ENCODE measurements at regions not wholly inside any gene's neighbourhood (a gene's known extent, or its start where the extent isn't known, plus 50 kb on each side); places are given as distances from the start of the nearest gene placed in this dataset.

DNA sequence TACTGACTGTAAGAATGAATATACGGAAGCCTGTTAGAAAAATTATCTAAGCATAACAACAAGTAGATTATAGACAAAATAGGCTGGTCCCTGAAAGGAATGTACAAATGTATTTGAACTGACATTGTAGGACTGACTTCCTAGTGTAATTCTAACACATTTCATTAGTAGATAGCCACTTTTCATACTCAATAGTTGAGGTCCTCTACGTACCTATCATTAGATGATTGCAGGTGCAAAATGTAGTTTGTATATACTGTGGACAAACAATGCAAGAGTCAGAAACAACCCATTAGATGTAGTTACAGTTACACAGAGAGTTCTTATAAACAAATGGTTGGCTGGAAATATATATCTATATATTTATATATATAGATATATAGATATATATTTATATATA lies 402.3 kb upstream of the SLITRK6 start:
- H3K4me3 ChIP-seq (ENCODE audit: low read depth, low read length), result no peak overlapping the region
- TF ChIP-seq, protein P1, sequence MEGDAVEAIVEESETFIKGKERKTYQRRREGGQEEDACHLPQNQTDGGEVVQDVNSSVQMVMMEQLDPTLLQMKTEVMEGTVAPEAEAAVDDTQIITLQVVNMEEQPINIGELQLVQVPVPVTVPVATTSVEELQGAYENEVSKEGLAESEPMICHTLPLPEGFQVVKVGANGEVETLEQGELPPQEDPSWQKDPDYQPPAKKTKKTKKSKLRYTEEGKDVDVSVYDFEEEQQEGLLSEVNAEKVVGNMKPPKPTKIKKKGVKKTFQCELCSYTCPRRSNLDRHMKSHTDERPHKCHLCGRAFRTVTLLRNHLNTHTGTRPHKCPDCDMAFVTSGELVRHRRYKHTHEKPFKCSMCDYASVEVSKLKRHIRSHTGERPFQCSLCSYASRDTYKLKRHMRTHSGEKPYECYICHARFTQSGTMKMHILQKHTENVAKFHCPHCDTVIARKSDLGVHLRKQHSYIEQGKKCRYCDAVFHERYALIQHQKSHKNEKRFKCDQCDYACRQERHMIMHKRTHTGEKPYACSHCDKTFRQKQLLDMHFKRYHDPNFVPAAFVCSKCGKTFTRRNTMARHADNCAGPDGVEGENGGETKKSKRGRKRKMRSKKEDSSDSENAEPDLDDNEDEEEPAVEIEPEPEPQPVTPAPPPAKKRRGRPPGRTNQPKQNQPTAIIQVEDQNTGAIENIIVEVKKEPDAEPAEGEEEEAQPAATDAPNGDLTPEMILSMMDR (IDR thresholded peaks at IDR 0.05; ENCODE audit: low read depth, low read length, missing control alignments), result no peak
- no peak for DNase-seq (ENCODE audit: low read depth)

DNA sequence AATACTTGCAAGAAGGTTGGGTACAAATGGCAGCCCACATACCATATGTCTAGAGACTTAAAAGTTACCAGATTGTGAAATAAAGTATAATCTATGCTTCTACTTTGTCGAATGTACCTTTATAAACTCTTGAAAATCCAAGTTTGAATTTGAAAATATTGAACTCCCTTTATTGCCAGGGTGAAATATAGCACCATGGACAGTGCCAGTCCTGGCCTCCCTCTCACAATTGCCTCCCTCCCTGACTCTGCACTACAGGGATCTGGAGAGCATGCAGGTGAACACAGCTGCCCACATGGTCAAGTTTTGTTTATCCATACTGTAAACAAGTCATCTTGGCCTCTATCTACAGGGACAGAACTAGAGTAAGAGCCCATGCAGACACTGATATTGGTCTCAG lies 394.1 kb upstream of the SLITRK6 start:
- no peak overlapping the region for H3K4me3 ChIP-seq (ENCODE audit: low read depth, low read length)
- no peak for DNase-seq (ENCODE audit: low read depth)
- TF ChIP-seq, protein P1 (IDR thresholded peaks at IDR 0.05; ENCODE audit: low read depth, low read length, missing control alignments), result no peak

DNA sequence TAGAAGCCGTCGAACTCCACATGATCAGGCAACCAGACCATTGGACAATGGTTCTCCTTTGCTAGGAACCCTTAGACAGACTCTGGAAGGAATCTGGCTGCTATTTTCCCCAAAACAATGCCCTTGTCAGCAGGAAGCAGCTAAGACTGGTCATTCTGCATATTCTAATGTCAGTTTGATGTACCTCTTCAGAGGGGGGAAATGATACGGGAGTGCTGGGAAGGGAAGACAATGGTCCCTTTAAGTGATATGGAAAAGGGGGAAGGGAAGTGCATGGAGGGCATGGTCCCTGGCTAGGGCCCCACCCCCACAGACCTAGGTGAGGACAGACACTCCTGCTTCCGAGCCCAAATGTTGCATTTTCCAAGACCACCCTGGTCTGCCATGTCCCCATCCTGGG lies 389.0 kb upstream of the SLITRK6 start:
- no peak overlapping the region for H3K4me3 ChIP-seq (ENCODE audit: low read depth, low read length)
- TF ChIP-seq, protein P1 (IDR thresholded peaks at IDR 0.05; ENCODE audit: low read depth, low read length, missing control alignments), result no peak
- DNase-seq (ENCODE audit: low read depth), result no peak

GRCh38 chr13:86185636-86186035 lies 386.4 kb upstream of the SLITRK6 start:
- no peak for DNase-seq (ENCODE audit: low read depth)
- TF ChIP-seq, protein P1 (IDR thresholded peaks at IDR 0.05; ENCODE audit: low read depth, low read length, missing control alignments), result no peak
- no peak overlapping the region for H3K4me3 ChIP-seq (ENCODE audit: low read depth, low read length)

- no peak for DNase-seq (ENCODE audit: low read depth)
- H3K4me3 ChIP-seq (ENCODE audit: low read depth, low read length), result no peak overlapping the region
- TF ChIP-seq, protein P1 (IDR thresholded peaks at IDR 0.05; ENCODE audit: low read depth, low read length, missing control alignments), result no peak
These were observed 385.9 kb upstream of the SLITRK6 start for GRCh38 chr13:86185107-86185506.

DNA sequence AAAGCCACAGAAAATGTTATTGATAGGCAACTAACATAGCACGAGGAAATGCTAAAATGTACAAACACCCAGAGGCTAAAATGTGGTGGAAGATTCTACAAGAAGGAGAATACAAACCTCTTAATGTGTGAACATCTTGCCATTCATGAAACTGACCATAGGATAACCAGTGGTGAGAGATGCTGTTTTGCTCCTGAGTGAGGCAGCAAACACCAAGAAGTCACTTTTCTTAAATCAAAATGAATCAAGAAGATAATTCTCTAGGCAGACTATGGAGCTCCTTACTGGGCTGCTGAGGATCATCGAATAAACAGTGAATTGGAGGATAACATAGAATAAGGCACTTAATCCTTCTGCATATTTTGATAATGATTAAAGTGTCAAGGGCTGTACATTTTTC lies 375.4 kb upstream of the SLITRK6 start:
- DNase-seq (ENCODE audit: low read depth), result no peak
- TF ChIP-seq, protein P1 (IDR thresholded peaks at IDR 0.05; ENCODE audit: low read depth, low read length, missing control alignments), result no peak
- no peak overlapping the region for H3K4me3 ChIP-seq (ENCODE audit: low read depth, low read length)

DNA sequence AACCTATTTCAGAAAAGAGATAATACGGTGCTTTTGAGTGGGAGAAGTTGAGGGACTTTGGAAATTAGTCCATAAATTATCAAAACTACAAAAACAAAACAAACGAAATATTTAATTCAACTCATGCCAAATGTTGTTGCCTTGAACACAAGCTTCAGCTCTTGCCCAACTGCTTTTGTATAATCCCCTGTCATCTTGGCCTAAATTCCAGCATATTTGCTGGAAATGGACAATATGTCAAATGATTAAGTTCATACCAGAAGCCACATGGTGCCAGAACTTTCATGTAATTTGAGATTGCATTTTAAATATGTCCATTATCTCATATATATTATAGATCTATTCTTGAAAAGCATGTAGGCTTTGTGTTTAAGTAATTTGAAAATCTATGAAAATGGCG lies 373.7 kb upstream of the SLITRK6 start:
- no peak for DNase-seq (ENCODE audit: low read depth)
- H3K4me3 ChIP-seq (ENCODE audit: low read depth, low read length), result no peak overlapping the region
- TF ChIP-seq, protein P1 (IDR thresholded peaks at IDR 0.05; ENCODE audit: low read depth, low read length, missing control alignments), result no peak

Measured in GM12864 (cell line).